ENCODE measurements at regions not wholly inside any gene's neighbourhood (a gene's known extent, or its start where the extent isn't known, plus 50 kb on each side); places are given as distances from the start of the nearest gene placed in this dataset.

- DNase-seq: no peak
These were observed 55.4 kb upstream of the GREM2 start for GRCh38 chr1:240667351-240667750.

- no peak for DNase-seq
These were observed 54.7 kb upstream of the GREM2 start for GRCh38 chr1:240666568-240667198.

GRCh38 chr1:240663169-240663879 is 51.4 kb upstream of the GREM2 start:
- DNase-seq: no peak
